HCT116 (cell line): ENCODE measurements at regions not wholly inside any gene's neighbourhood (a gene's known extent, or its start where the extent isn't known, plus 50 kb on each side); places are given as distances from the start of the nearest gene placed in this dataset.

Experiments
- ATF3 ChIP-seq: IDR thresholded peaks from 2 replicates; pipeline ENCODE4 v1.6.1; 2012
- CTCF ChIP-seq, 3 experiments: fragments of 200-600 bp in 1 of 3; sonication (generic) in 1 of 3; IDR thresholded peaks in 2 of 3; conservative IDR thresholded peaks in 1 of 3; 2 replicates each; pipeline ENCODE4 v1.5.1; 2012 to 2017; ENCODE audit warnings: low read depth in 2 of 3, low read length in 2 of 3, antibody characterized with exemption in 1 of 3, borderline replicate concordance in 1 of 3, control low read depth in 1 of 3, mild to moderate bottlenecking in 1 of 3, mixed read lengths in 1 of 3, mixed run types in 1 of 3, moderate library complexity in 1 of 3; ENCODE audit not compliant: insufficient read depth in 1 of 3
- MAX ChIP-seq: IDR thresholded peaks from 2 replicates; pipeline ENCODE4 v1.6.1; 2012
- POLR2A ChIP-seq: IDR thresholded peaks from 2 replicates; pipeline ENCODE4 v1.7.0; 2011; ENCODE audit warnings: borderline replicate concordance; ENCODE audit not compliant: insufficient read depth, insufficient read length; ENCODE audit errors: extremely low read depth
- POLR2AphosphoS5 ChIP-seq: IDR thresholded peaks from 2 replicates; pipeline ENCODE4 v1.6.1; 2011; ENCODE audit warnings: mild to moderate bottlenecking, low read depth, low read length, moderate library complexity
- REST ChIP-seq: IDR thresholded peaks from 2 replicates; pipeline ENCODE4 v1.6.1; 2012; ENCODE audit warnings: low read depth
- YY1 ChIP-seq: IDR thresholded peaks from 2 replicates; pipeline ENCODE4 v1.6.1; 2011; ENCODE audit warnings: low read length, low read depth, moderate library complexity, mild to moderate bottlenecking; ENCODE audit not compliant: insufficient replicate concordance; ENCODE audit errors: extremely low read depth
- ZFX ChIP-seq: fragments of 450-650 bp; IDR thresholded peaks from 2 replicates; pipeline ENCODE4 v1.6.1; 2017

- no peak for TF ChIP-seq ZFX
- TF ChIP-seq CTCF (IDR thresholded peaks at IDR 0.05 in 2 of 3, conservative IDR thresholded peaks at IDR 0.05 in 1 of 3; ENCODE audit: borderline replicate concordance in 1 of 3, insufficient read depth in 1 of 3, low read depth in 2 of 3, low read length in 2 of 3), result no peak
- TF ChIP-seq MAX, result no peak
- no peak for TF ChIP-seq REST
- no peak for TF ChIP-seq YY1
- TF ChIP-seq POLR2A, result no peak
- no peak for TF ChIP-seq POLR2AphosphoS5
- TF ChIP-seq ATF3, result no peak
These were observed 281.4 kb downstream of the RPS6KC1 start for GRCh38 chr1:213332491-213332890.
